ENCODE measurements at regions not wholly inside any gene's neighbourhood (a gene's known extent, or its start where the extent isn't known, plus 50 kb on each side); places are given as distances from the start of the nearest gene placed in this dataset.

GRCh38 chr9:107675351-107676259, 186.0 kb upstream of the KLF4 start:
- Histone ChIP-seq H3K4me3 (ENCODE audit: control insufficient read depth in 2 of 3, extremely low read depth in 1 of 3, insufficient read depth in 2 of 3, low read depth in 1 of 3, low read length in 3 of 3) (no peak overlapping the region), H3K9ac (ENCODE audit: control insufficient read depth, extremely low read depth, insufficient read depth, low read length) (no peak overlapping the region), H3K27me3 (ENCODE audit: control insufficient read depth, extremely low read depth, insufficient read depth, low read length) (no peaks in the 10 kb centered on the region), H2AFZ (ENCODE audit: control insufficient read depth, low read length) (no peak overlapping the region), H3K36me3 (ENCODE audit: control insufficient read depth in 2 of 2, extremely low read depth in 1 of 2, insufficient read depth in 2 of 2, low read length in 2 of 2) (no peaks in the 10 kb centered on the region), H3K9me1 (ENCODE audit: control insufficient read depth, extremely low read depth, insufficient read depth, low read length) (no peaks in the 10 kb centered on the region), H3K27ac (ENCODE audit: control insufficient read depth, insufficient read depth, low read length) (no peak overlapping the region), H3K9me3 (ENCODE audit: control insufficient read depth, low read depth, low read length) (no peaks in the 10 kb centered on the region), H3K4me2 (ENCODE audit: control insufficient read depth, extremely low read depth, insufficient read depth, low read depth, low read length) (no peak overlapping the region), H3K4me1 (ENCODE audit: control insufficient read depth, extremely low read depth, insufficient read depth, low read length) (no peaks in the 10 kb centered on the region), H3K79me2 (ENCODE audit: control insufficient read depth, insufficient read depth, low read length) (no peaks in the 10 kb centered on the region), H4K20me1 (ENCODE audit: control insufficient read depth, extremely low read depth, insufficient read depth, low read length) (no peaks in the 10 kb centered on the region)
- FAIRE-seq = no peak
- DNase-seq (ENCODE audit: low read depth, low spot score) = no peak
- dilution Hi-C loops (cut with MboI; ENCODE audit: extremely low pct_ligation_motif_present, low sequenced_read_pairs) = no loop called here
- TF ChIP-seq CTCF (optimal IDR thresholded peaks at IDR 0.05 in 1 of 3, IDR thresholded peaks at IDR 0.05 in 1 of 3, conservative IDR thresholded peaks at IDR 0.05 in 1 of 3; ENCODE audit: extremely low read depth in 1 of 3, insufficient read depth in 2 of 3, low read length in 3 of 3) (no peak), EZH2 (IDR thresholded peaks at IDR 0.05; ENCODE audit: low read length) (no peak)

- no peaks in the 10 kb centered on the region for H3K36me3 ChIP-seq (ENCODE audit: control insufficient read depth in 2 of 2, extremely low read depth in 1 of 2, insufficient read depth in 2 of 2, low read length in 2 of 2)
- dilution Hi-C loops (cut with MboI; ENCODE audit: extremely low pct_ligation_motif_present, low sequenced_read_pairs) = no loop called here
- H3K9ac ChIP-seq (ENCODE audit: control insufficient read depth, extremely low read depth, insufficient read depth, low read length) = no peak overlapping the region
- no peak overlapping the region for H3K4me2 ChIP-seq (ENCODE audit: control insufficient read depth, extremely low read depth, insufficient read depth, low read depth, low read length)
- H3K27ac ChIP-seq (ENCODE audit: control insufficient read depth, insufficient read depth, low read length) = no peak overlapping the region
- no peak overlapping the region for H3K4me3 ChIP-seq (ENCODE audit: control insufficient read depth in 2 of 3, extremely low read depth in 1 of 3, insufficient read depth in 2 of 3, low read depth in 1 of 3, low read length in 3 of 3)
- DNase-seq (ENCODE audit: low read depth, low spot score) = no peak
- no peaks in the 10 kb centered on the region for H3K27me3 ChIP-seq (ENCODE audit: control insufficient read depth, extremely low read depth, insufficient read depth, low read length)
- H3K4me1 ChIP-seq (ENCODE audit: control insufficient read depth, extremely low read depth, insufficient read depth, low read length) = no peaks in the 10 kb centered on the region
- no peak for TF ChIP-seq CTCF (optimal IDR thresholded peaks at IDR 0.05 in 1 of 3, IDR thresholded peaks at IDR 0.05 in 1 of 3, conservative IDR thresholded peaks at IDR 0.05 in 1 of 3; ENCODE audit: extremely low read depth in 1 of 3, insufficient read depth in 2 of 3, low read length in 3 of 3)
- no peak for TF ChIP-seq EZH2 (IDR thresholded peaks at IDR 0.05; ENCODE audit: low read length)
- H4K20me1 ChIP-seq (ENCODE audit: control insufficient read depth, extremely low read depth, insufficient read depth, low read length) = no peaks in the 10 kb centered on the region
- H2AFZ ChIP-seq (ENCODE audit: control insufficient read depth, low read length) = no peak overlapping the region
- no peaks in the 10 kb centered on the region for H3K9me1 ChIP-seq (ENCODE audit: control insufficient read depth, extremely low read depth, insufficient read depth, low read length)
- H3K9me3 ChIP-seq (ENCODE audit: control insufficient read depth, low read depth, low read length) = no peaks in the 10 kb centered on the region
- FAIRE-seq = no peak
- no peaks in the 10 kb centered on the region for H3K79me2 ChIP-seq (ENCODE audit: control insufficient read depth, insufficient read depth, low read length)
Measured at GRCh38 chr9:107674721-107675277, 185.2 kb upstream of the KLF4 start.

All from keratinocyte (primary cell).